ENCODE measurements at regions not wholly inside any gene's neighbourhood (a gene's known extent, or its start where the extent isn't known, plus 50 kb on each side); places are given as distances from the start of the nearest gene placed in this dataset.
"Not testable (repeated sequence)": the region's sequence is repeated elsewhere in the genome, so short reads cannot be mapped to it uniquely, and the experiment has no call there.

DNA sequence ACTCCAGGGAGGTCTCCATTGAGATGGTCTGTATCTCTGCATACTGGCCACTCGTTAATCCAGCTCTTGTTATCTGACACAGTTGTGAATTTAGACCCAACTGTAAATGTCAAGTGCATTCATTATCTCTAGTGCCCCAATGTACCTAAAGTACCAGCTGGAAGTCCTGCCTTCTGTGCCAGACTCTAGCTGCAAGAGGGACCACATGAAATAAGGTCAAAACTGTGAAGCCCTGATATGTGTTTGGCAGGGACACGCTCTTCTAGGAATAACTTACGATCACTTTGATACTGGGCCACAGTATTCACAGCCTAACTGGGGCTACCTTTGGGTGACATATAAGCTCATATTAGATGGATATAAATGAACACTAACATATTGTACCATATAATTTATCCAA lies 268.5 kb downstream of the LRIG3 start:
- DNase-seq (ENCODE audit: low read depth in 2 of 2): no peak

DNA sequence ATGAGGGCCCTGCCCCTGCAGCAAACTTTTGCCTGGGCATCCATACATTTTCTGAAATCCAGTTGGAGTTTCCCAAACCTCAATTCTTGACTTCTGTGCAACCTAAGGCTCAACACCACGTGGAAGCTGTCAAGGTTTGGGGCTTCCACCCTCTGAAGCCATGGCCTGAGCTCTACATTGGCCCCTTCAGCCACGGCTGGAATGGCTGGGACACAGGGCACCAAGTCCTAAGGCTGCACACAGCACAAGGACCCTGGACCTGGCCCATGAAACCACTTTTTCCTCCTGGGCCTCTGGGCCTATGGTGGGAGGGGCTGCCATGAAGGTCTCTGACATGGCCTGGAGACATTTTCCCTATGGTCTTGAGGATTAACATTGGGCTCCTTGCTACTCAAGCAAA lies 266.3 kb downstream of the LRIG3 start:
- DNase-seq (ENCODE audit: low read depth in 2 of 2): no peak

DNA sequence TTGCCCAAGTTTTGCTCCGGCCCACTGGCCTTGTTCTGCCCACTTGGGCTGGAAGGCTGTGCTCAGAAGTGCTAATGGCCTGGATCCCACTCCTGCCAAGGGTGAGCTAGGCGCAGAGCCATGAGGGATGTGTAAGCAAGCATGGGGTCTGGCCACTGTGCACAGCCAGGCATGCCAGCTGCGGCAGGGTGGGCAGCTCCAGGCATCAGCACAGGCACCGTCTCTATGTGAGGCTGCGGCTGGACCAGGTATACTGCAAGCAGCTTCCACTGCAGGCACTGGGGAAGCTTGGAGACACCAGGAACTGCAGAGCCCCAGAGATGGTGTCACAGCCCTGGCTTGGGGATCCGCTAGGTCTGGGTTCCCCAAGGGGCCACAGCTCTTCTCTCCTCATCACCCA lies 264.9 kb downstream of the LRIG3 start:
- DNase-seq (ENCODE audit: low read depth in 2 of 2): no peak

DNA sequence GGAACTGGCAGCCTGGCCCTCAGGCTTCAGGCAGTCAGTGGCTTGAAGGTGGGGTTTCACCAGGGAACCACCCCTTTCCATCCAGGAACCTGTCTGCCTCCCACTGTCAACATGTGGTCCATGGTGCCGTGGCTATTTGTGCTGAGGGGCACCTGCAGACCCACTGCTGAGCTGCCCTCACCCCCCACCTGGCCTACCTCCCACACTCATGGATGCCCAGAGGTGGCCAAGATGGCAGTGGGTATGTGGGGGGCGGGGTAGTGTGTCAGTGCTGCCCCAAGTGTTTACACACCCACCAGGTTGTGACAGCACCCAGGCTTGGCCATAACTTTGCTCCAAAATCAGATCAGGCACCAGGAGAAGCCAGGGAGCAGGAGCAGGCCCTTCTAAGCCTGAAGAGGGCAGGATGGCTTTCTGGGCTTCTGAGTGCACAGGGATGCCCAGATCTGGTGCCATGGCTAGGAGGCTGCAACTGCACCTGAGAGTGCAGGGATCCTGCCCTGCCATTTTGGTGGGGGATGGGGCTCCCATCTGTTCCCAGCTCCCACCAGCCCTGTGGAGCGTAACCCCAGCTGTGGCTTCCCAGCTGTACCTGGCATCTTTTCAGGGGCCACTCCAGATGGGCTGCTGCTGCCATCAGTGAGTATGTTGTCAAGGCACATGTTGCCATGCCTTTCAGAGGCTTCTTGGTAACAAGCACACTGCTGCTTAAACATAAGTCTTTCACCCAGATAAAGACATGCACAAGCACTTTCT lies 263.9 kb downstream of the LRIG3 start:
- no peak for DNase-seq (ENCODE audit: low read depth in 2 of 2)

DNA sequence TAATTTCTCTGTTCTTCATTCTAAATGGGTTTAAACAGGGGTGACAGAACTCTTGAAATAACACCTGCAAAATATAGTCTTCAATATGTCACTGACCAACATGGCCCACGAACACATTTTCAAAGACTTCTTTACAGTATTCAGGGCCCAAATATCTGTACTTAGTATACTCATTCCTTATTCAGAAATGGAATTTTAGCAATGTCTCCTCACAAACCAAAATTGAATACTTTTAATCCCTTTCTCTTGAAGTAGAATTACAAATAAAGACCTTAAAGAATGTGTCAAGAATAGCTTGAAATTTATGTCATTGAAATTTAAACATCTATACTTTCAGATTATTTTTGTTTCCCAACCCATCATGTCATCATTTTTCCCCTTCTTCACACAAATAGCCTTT lies 263.1 kb downstream of the LRIG3 start:
- no peak for DNase-seq (ENCODE audit: low read depth in 2 of 2)

DNA sequence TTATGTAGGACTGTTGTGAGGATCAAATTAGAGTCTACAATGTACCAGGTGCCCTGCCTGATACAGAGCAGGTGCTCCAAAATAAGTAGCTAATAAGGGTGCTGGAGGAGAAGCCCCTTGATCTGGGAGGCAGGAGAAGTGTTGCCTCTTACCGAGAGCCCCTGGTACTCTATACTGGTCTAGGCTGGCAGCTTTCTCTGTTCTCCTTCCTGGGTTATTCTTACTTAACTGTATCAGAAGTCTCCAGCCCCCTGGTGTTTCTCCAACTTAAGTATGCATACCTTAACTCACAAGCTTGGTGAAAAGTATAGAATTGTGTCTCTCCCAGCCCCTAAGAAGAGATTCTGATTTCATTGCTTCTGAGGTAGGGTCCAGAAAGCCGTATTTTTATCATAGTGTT lies 254.9 kb downstream of the LRIG3 start:
- no peak for DNase-seq (ENCODE audit: low read depth in 2 of 2)

DNA sequence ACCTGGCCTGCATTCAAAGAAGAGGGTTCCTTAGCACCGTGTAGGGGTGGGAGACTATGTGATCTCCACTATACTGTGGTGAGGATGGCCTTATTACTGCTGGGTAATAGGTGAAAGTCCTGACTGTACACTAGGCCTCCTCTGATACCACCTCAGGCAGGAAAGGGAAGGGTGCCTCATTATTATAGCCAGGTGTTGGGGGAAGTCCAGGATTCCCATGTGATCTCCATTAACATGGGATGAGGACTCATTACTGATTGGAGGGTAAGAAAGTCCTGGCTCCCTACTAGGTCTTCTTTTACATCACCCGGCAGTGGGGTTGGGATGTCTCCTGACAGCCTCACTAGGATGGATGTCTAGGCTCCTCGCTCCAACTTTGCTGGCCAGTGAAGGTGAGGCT lies 252.1 kb downstream of the LRIG3 start:
- DNase-seq (ENCODE audit: low read depth in 2 of 2): no peak

DNA sequence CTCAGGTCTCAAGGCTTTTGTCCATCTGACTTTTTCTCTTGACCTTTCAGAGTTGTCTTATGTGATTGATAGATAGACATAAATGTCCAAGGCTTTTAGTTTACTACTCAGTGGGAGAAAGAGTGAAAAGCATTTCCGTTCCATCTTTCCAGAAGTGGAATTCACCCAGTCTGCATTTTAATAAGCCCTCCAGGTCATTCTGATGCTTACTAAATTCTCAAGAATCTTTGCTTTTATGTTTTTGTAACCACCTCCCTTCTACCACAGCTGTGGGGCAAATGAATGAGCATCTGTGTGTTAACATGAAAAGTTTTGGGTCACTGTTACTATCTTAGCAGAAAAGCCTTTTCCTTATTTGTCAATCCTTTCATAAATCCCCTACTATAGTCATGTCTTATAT lies 251.4 kb downstream of the LRIG3 start:
- no peak for DNase-seq (ENCODE audit: low read depth in 2 of 2)

DNA sequence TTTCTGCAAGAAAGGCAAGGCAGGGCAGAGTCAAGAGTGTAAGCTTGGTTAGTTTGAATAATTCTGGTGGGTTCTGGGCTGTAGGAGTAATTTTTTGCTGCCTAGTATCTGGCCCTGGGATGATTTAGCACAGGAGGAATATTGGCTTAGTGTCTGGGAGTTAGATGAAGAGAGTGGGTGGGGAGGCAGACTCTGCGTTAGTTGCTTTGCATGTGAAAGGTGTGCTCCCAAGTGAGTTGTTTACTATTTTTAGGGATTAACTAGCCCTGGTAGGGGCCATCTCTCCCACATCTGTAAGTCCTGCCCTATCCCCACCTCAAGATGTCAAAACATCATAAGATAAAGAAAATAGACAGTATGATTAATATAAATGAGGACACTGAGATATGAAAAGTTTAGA lies 249.7 kb downstream of the LRIG3 start:
- no peak for DNase-seq (ENCODE audit: low read depth in 2 of 2)

DNA sequence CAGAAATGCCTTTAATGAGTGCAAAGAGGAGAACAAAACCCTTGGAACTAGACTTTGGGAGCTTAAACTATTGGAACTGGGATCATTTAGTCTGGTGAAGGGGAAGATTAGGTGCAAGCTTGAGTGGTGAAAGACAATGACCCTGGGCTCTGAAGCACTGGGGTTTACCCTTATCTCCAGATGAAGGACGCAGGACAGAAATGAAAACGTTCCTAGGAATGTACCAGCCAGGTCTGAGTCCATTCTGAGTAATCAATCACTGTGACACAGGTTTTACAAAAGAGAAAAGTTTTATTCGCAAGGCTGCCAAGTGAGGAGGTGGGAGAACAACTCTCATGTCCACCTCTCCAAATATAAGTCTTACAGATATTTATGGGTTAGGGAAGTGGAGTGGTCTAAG lies 249.1 kb downstream of the LRIG3 start:
- DNase-seq (ENCODE audit: low read depth in 2 of 2): no peak

DNA sequence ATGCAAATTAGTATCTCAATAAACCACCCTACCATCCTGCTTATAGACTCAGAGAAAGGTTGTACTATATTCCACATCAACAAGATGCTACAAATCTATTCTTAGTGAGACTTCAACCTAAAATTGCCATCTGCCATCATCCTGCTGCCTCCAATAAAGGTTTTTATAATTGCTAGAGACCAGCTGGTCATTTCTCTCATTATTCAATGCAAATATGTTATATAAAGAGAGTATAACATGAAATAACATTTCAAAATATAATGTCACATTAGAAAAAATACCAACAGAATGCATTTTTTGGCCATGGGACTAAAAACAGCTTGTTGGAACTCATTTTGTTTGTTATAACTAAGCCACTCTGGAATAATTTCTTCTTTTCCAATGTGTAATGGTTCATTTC lies 247.3 kb downstream of the LRIG3 start:
- DNase-seq (ENCODE audit: low read depth in 2 of 2): no peak

DNA sequence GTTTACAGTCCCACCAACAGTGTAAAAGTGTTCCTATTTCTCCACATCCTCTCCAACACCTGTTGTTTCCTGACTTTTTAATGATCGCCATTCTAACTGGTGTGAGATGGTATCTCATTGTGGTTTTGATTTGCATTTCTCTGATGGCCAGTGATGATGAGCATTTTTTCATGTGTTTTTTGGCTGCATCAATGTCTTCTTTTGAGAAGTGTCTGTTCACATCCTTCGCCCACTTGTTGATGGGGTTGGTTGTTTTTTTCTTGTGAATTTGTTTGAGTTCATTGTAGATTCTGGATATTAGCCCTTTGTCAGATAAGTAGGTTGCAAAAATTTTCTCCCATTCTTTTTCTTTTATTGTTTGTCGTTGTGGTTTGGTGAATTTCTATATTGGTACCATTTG lies 242.5 kb downstream of the LRIG3 start:
- not testable (repeated sequence) for DNase-seq (ENCODE audit: low read depth in 2 of 2)

DNA sequence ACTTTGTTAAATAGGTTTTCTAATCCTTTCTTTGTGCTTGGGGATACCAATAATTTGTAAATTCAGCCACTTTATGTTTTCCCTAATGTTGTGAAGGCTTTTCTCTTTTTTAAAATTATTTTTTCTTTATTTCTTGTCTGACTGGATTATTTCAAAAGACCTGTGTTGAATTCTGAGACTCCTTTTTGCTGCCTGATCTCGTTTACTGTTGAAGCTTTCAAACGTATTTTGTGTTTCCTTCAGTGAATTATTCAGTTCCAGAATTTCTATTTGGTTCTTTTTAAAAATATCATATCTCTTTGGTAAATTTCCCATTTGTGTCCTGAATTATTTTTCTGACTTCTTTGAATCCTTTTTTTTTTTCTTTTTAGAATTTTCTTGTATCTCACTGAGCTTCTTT lies 241.6 kb downstream of the LRIG3 start:
- DNase-seq (ENCODE audit: low read depth in 2 of 2): no peak

DNA sequence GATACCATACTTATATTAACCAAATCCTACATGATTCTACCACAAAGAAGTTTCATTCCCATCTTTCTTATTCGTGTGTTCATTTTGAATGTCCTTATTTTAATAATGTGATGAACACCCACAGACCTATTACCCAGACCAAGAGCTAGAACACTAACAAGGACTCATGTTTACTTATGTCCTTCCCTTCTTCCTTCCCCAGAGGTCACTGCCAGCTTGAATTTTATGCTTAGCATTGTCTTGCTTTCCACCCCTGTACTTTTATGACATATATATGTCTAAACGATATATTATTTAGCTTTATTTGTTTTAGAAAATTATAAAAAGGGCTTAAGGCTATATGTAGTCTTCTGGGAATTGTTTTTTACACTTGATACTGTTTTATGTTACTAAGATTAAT lies 238.6 kb downstream of the LRIG3 start:
- DNase-seq (ENCODE audit: low read depth in 2 of 2): no peak

DNA sequence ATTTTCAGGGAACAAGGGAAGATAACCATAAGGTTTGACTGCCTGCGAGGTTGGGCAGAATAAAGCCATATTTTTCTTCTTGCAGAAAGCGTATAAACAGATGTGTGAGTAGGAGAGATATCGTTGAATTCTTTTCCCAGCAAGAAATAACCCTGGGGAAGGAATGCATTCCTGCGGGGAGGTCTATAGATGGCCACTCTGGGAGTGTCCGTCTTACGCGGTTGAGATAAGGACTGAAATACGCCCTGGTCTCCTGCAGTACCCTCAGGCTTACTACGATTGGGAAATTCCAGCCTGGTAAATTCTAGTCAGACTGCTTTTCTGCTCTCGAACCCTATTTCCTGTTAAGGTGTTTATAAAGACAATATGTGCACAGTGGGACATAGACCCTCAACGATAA lies 225.0 kb downstream of the LRIG3 start:
- no peak for DNase-seq (ENCODE audit: low read depth in 2 of 2)

DNA sequence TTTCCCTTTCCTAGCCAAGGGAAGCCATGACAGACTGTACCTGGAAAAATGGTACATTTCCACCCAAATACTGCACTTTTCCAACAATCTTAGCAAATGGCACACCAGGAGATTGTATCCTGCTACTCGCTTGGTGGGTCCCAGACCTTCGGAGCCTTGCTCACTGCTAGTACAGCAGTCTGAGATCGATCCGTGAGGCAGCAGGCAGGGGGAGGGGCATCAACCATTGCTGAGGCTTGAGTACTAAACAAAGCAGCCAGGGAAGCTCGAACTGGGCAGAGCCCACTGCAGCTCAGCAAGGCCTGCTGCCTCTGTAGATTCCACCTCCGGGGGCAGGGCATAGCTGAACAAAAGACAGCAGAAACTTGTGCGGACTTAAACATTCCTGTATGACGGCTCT lies 218.8 kb downstream of the LRIG3 start:
- DNase-seq (ENCODE audit: low read depth in 2 of 2): no peak

DNA sequence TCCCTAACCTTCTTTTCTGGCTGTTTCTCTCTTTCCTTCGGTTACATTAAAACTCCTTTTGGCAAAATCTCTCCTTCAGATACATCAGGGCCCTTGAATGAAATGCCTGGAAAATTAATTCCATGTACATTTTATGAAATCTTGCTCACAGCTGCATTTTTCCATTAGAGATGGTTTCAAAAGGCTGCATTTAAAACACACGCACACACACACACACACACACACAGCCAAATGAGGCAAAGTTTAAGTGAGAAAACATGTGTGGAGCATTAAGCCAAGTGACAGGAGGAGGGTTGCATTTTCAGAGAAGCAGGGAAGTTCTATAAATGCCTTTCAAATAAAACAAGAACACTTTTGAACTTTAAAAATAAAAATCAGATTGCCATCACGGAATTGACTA lies 216.4 kb downstream of the LRIG3 start:
- no peak for DNase-seq (ENCODE audit: low read depth in 2 of 2)

DNA sequence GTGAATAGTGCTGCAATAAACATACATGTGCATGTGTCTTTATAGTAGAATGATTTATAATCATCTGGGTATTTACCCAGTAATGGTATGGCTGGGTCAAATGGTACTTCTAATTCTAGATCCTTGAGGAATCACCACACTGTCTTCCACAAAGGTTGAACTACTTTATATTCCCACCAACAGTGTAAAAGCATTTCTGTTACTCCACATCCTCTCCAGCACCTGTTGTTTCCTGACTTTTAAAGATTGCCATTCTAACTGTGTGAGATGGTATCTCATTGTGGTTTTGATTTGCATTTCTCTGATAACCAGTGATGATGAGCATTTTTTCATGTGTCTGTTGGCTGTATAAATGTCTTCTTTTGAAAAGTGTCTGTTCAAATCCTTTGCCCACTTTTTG lies 215.5 kb downstream of the LRIG3 start:
- DNase-seq (ENCODE audit: low read depth in 2 of 2): not testable (repeated sequence)

DNA sequence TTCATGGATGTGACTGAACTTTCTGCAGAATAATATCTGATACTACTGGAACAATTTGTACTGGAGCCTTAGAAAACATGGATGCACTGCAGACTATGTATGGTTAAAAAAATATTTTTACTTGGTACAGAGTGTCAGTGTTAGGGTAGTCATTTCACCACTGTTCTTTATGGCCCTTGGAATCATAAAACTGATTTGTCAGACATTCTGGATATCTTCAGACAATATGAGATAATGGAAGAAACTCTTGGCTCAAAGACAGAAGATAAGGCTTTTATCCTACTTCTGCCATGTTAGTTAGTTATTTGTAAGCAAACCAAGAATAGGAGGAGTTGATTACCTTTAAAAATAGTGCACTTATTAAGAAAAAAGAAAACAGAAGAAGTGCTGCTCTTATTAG lies 209.4 kb downstream of the LRIG3 start:
- DNase-seq (ENCODE audit: low read depth in 2 of 2): no peak

DNA sequence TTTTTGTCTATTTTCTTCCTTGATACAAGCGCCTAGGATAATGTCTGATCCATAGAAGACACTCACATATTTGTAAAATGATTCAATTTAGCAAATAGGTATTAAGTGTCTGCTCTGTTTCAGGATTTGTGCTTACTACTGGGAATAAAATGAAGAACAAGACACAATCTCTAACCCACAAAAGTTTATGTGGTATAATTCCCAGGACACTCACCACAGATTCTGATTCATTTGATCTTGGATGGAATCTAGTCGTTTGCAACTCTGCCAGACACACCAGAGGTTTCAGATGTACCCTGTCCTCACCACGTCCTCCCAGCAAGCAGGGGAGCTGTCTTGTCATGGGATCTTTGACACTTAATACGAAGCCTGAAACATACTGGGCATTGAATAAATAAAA lies 208.3 kb downstream of the LRIG3 start:
- DNase-seq (ENCODE audit: low read depth in 2 of 2): no peak

DNA sequence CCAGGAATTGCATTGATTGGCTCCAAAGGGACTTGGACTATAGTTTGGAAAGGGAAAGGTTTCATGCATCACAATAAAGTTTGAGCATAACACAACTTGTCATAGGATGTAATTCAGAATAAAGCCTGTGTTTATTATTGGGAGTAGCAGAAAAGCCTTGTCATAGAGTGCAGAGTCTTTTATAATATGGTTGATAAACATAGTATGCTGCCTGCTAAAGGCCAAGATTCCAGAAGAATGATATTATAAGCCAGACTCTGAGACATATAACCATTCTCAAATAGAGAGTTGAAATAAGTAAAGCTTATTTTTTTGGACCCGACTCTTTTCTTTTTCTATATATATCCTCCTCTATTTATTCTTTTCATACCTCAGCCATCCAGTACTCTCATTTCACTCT lies 207.3 kb downstream of the LRIG3 start:
- DNase-seq (ENCODE audit: low read depth in 2 of 2): no peak

DNA sequence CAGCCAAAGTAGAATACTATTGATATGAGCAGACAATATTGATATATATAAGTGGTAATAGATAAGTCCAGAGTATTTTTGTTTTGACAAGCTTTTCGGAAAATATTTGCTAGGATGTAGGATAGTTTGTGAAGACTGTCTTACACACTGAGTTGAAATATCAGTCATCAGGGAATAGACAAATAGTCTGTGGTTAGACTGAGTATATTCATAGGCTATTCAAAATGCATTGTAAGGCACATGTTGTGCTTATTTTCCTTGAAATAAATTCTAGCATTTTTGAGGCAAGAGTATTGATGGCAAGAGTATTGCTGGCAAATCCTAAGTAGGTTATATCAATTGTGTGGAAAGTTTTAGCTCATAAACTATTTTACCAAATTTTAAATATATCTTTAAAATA lies 201.1 kb downstream of the LRIG3 start:
- DNase-seq (ENCODE audit: low read depth in 2 of 2): no peak

DNA sequence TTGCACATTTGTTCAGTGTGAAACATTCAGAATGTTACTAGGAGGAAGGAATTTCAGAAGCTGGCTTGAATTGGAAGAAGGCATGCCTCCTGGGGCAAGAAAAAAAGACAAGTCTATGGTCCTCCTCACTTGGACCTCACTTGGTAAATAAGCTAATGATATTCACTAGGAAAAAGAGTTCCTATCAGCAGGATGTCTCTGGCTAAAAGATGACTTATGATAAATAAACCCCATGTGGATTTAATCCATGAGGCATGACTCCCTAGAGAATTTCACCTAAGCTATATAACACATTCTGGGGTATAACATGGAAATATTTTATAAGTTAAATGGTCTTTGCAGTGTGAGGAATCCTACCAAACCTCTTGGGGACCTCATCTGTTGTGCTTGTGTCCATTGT lies 199.9 kb downstream of the LRIG3 start:
- DNase-seq (ENCODE audit: low read depth in 2 of 2): no peak

DNA sequence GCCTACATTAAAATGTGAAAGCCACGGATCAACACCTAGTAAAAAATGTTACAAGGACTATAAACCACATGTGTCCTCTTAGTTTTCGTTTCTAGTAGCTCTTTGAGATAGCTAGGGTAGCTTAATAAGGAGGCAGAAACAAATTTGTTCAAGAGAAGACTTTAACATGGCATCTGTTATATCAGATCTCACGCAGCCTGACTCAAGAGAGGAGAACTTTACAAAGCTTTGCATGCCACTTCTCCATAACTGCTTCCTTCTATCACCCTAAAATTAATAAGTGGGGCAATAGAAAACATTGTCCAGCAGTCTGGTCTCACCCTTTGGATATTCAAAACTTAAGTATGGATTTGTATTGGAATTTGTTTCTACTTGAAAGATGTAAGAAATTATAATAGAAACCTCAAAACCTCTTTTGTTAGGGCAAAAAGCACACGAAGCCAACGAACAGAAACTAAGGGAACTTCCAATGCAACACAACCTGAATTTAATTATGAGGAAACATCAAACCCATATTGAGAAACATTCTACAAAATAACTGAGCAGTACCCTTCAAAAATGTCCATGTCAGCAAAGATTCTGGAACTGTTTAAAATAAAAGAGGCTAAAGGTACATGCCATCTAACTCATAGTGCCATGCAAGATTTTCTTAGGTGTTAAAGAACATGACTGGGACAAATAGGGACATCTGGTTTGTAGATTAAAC lies 194.8 kb downstream of the LRIG3 start:
- no peak for DNase-seq (ENCODE audit: low read depth in 2 of 2)

Data from activated CD4-positive, alpha-beta T cell treated with anti-CD3 and anti-CD28 coated beads for 24 hours (primary cell).